NCI-H187 treated with DMSO at 0.1 percent for 48 hours (cell line): ENCODE measurements at regions not wholly inside any gene's neighbourhood (a gene's known extent, or its start where the extent isn't known, plus 50 kb on each side); places are given as distances from the start of the nearest gene placed in this dataset.

Experiments used
- DNase-seq: peaks from one replicate; lab custom pipeline; 2025; lab: John Stamatoyannopoulos, UW

- no peak for DNase-seq
Observed at GRCh38 chr4:19707876-19708275, 543.8 kb upstream of the SLIT2 start.

DNA sequence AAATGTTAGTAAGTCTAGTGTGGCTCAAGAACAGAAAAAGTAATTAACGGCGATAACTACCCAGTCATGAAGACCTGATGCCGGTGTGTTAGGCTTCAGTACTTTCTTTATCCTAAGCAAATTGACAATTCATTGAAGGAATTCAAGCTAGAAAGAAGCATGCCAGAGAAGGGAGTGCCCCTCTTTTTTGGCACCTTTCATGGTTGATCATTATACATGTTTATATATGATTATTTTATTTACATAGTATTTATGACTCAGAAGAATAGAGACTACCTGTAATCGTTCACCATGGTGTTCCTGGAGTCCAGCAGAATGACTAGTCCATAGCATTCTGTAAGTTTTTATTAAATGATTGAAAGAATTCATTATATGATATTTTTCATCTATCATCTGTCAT lies 548.3 kb upstream of the SLIT2 start:
- DNase-seq: no peak

DNA sequence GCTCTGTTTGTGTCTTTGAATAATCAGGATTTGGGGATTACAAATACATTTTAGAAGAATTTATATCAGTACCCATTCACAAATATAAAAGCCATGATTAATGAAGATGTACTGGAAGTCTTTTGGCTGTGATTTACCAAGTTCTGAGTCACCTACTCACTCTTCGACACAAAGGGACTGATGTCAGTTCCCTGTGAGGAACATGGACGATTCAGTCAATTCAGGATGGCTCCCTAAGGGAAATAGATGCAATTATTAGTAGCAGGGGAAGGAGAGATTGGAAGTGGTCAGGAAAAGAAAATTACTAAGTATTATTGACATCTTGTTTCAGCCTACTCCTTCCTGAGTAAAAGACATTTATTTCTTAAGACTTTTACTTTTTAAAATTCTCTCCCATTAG lies 550.7 kb upstream of the SLIT2 start:
- no peak for DNase-seq

DNA sequence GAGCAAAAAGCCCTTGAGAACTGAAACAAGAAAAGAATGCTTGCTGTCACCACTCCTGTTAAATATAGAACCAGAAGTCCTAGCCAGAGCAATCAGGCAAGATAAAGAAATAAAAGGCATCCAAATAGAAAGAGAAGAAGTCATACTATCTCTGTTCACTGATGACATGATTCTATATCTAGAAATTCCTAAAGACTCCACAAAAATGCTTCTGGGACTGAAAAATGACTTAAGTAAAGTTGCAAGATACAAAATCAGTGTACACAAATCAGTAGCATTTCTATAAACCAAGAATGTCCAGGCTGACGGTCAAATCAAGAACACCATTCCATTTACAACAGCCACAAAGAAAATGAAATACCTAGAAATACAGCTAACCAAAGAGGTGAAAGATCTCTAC lies 552.7 kb upstream of the SLIT2 start:
- no peak for DNase-seq

- no peak for DNase-seq
Observed at GRCh38 chr4:19694812-19695211, 556.9 kb upstream of the SLIT2 start.

- no peak for DNase-seq
Observed at GRCh38 chr4:19693936-19694570, 557.7 kb upstream of the SLIT2 start.

DNA sequence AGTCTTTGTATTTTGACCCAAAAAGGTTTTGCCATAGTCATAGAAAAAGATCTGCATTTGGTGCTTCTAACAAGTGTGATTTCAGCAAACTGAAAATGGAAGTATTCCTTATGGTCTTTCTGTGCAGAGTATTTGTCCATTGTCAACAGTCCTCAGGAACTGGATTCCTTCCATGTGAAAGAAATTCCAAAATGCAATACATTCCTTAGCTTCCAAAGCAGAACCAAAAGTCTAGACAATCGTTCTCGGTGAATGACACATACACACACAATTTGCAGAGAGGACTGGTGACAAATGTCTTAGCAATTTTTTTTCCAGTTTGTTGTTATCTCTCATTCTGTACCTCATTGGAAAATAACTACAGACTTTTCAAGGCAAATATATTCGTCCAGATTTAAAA lies 562.2 kb upstream of the SLIT2 start:
- DNase-seq: no peak

DNA sequence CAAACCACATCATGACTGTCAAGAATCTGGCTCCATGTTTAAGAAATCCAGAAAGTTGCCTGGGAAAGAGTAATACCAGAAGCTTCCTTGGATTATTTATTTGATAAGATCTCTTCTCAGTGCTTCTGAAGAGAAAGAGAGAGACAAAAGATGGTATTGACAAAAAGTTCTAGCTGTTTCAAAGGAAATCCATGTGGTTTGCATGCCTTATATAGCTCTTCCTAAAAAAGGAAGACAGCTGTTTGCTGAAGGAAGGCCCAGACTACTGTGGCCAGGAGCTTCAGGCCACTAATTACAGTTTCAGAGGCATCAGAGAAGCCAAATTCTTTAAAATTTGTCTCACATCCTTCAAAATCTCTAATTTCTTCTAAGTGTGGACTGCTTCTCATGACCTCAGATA lies 565.2 kb upstream of the SLIT2 start:
- DNase-seq: no peak

- no peak for DNase-seq
Observed at GRCh38 chr4:19684084-19684483, 567.6 kb upstream of the SLIT2 start.

DNA sequence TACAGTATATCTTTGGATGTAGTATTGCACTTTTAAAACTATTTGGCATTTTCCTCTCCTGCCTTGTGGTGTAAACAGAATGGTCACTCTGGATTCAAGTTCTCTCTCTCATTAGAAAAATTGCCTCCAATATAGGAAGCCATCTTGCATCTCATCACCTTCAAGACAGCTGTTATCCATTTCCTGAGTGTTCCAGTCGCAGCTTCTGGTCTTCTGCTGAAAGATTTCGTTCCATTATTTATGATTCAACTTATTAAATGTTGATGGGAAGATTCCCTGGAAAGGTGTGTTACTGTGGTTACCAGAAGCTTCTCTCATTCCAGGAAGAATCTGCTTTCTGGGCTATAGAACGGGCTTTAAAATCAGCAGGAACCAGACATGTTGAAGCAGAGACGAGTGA lies 568.3 kb upstream of the SLIT2 start:
- DNase-seq: no peak

GRCh38 chr4:19677211-19677610 lies 574.5 kb upstream of the SLIT2 start:
- no peak for DNase-seq

- no peak for DNase-seq
Observed at GRCh38 chr4:19675172-19675811, 576.4 kb upstream of the SLIT2 start.

DNA sequence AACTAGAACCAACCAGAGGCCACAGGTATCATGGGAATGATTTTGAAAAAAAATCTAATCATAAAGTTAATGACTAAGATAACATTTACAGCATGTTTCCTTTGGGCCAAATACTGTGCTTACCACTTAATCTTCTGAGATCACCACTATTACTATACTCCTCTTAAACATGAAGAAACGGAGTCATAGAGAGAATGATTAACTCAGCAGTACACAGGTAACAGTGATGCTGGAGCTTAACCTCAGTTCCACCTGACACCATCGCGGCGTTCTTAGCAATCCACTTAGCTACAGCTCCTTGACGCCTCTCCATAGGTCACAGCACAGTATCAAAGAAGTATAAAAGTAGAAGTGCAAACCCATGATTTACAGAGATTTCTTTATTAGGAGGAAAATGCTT lies 592.6 kb upstream of the SLIT2 start:
- no peak for DNase-seq

- no peak for DNase-seq
Observed at GRCh38 chr4:19657856-19658255, 593.8 kb upstream of the SLIT2 start.

DNA sequence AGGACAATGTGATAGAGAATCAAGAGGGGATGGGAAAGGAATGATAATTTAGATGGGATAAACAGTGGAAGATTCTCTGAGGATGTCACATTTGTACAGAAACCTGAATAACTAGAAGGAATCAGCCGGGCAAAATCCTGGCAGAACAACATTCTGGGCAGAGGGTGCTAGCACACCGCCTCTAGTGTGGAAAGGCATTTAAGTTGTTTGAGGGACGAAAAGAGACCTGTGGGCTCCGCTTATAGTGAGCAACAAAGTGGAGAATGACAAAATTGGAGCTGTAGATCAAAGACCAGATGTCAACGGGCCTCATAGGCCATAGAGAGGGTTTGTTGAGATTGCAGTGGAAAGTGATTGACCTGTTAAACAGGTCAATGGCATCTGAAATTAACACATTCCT lies 596.0 kb upstream of the SLIT2 start:
- no peak for DNase-seq

GRCh38 chr4:19650903-19651864 lies 600.5 kb upstream of the SLIT2 start:
- DNase-seq: no peak

- DNase-seq: no peak
Observed at GRCh38 chr4:19645589-19645988, 606.1 kb upstream of the SLIT2 start.

GRCh38 chr4:19636451-19636850 lies 615.3 kb upstream of the SLIT2 start:
- no peak for DNase-seq

DNA sequence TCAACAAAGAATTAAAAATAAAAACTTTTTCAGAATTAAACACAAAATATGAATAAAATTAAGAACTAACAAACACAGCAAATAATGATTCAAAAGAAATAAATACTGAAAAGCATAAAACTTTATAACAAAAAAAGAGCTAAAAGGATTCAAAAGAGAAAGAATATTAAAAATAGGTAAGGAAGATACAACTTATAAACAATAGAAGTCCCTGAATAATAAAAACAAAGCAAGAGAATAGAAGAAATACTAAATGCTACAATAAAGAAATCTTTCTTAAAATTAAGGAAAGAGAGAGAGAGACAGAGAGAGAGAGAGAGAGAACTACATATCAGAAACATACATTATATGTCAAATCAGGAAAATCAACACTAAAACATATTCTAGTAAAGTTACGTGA lies 619.9 kb upstream of the SLIT2 start:
- no peak for DNase-seq

- no peak for DNase-seq
Observed at GRCh38 chr4:19623866-19624265, 627.8 kb upstream of the SLIT2 start.

DNA sequence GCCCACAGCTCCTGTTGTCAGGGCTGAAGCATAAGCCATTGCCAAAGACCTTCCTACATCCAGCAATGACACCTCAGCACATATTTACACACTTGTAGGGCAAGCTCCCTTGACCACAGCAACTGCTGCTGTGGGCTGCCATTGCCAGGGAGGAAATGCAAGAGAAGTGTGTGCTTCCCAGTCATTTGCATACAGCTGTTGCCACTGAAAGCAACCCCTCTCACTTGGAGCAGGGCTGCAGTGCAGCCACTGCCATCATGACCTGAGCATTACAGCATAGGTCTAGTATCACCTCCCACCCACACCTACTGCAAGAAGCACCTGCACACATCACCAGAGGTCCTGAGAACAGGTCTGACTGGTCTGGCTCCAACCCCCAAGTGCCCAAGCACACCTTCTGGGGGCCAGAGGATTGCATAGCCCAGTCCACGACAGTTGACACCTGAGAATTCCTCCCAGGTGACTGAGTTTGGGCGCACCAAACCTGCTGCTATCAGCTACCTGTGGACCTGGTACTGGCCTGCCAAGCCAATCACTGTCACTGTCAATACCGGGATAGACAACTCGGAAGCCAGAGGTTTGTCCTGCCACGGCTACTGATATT lies 636.5 kb upstream of the SLIT2 start:
- no peak for DNase-seq

DNA sequence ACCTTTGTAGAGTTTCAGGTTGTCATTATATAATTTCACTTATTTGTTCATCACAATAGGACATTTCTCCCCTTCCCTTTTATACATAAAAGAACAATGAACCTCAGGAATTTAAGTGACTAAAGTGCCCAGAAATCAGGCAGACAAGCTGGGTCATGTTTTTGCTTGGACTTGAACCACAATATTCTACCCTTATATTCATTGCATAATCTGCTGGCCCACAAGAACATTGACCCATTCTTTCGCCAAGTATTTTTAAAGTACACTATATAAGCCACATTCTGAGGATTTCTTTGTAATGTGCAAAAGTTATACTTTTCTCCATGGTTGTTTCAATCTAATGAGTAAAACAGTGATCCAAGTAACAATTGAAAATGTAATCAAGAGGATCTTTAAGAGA lies 637.5 kb upstream of the SLIT2 start:
- DNase-seq: no peak

DNA sequence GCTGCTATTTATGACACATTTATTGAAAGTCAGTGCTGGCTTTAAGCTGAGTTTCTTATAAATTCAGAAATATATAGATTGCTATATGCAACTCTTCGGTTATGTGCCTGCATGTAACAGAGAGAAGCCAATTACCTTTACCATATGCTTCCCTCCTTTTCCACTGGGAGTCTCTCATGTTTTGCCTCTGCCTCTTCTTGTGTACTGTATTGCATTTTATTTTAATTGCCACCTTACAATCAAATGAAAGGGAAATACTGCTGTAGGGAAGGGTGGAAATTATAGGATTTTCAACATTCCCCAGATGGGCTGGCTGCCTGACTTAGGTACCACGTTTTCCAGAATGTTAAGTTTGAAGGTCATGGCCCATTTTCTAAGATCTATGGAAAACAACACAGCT lies 655.4 kb upstream of the SLIT2 start:
- DNase-seq: no peak
